Keratinocyte (primary cell): ENCODE measurements at regions not wholly inside any gene's neighbourhood (a gene's known extent, or its start where the extent isn't known, plus 50 kb on each side); places are given as distances from the start of the nearest gene placed in this dataset.

Experiments used
- DNase-seq: peaks from one replicate; pipeline ENCODE4 v3.0.0-alpha.2; 2011; ENCODE audit warnings: low read depth, missing footprints, low spot score
- FAIRE-seq: peaks from 2 replicates; lab custom pipeline; 2011; peaks lifted over from hg19 to GRCh38; lab: Jason Lieb, UNC
- H2AFZ ChIP-seq: 2 replicates; pipeline ENCODE4 v1.6.0; 2012; ENCODE audit warnings: low read length, control low read depth, inconsistent platforms; ENCODE audit not compliant: control insufficient read depth
- H3K27ac ChIP-seq: 2 replicates; pipeline ENCODE4 v1.5.1; 2011; ENCODE audit warnings: low read length; ENCODE audit not compliant: control insufficient read depth, insufficient read depth
- H3K27me3 ChIP-seq: 3 replicates; pipeline ENCODE4 v1.6.0; 2011; ENCODE audit warnings: low read length; ENCODE audit not compliant: control insufficient read depth, insufficient read depth; ENCODE audit errors: extremely low read depth
- H3K36me3 ChIP-seq, 2 experiments: 2 replicates in 1 of 2; 3 replicates in 1 of 2; pipeline ENCODE4 v1.5.1; 2011; ENCODE audit warnings: low read length in 2 of 2, mild to moderate bottlenecking in 1 of 2; ENCODE audit not compliant: control insufficient read depth in 2 of 2, insufficient read depth in 2 of 2; ENCODE audit errors: extremely low read depth in 1 of 2
- H3K4me1 ChIP-seq: 3 replicates; pipeline ENCODE4 v1.5.1; 2011; ENCODE audit warnings: low read length; ENCODE audit not compliant: control insufficient read depth, insufficient read depth; ENCODE audit errors: extremely low read depth
- H3K4me2 ChIP-seq: 3 replicates; pipeline ENCODE4 v1.6.0; 2011; ENCODE audit warnings: low read depth, low read length; ENCODE audit not compliant: control insufficient read depth, insufficient read depth; ENCODE audit errors: extremely low read depth
- H3K4me3 ChIP-seq, 3 experiments: fragments of 200-600 bp in 1 of 3; sonication (generic) in 1 of 3; 2 replicates in 2 of 3; 3 replicates in 1 of 3; pipeline ENCODE4 v1.5.1; 2011 to 2016; ENCODE audit warnings: low read length in 3 of 3, mild to moderate bottlenecking in 3 of 3, control low read depth in 2 of 3, inconsistent platforms in 1 of 3, low read depth in 1 of 3, mixed read lengths in 1 of 3, mixed run types in 1 of 3, moderate library complexity in 1 of 3; ENCODE audit not compliant: control insufficient read depth in 2 of 3, insufficient read depth in 2 of 3; ENCODE audit errors: extremely low read depth in 1 of 3
- H3K79me2 ChIP-seq: 2 replicates; pipeline ENCODE4 v1.6.0; 2012; ENCODE audit warnings: low read length; ENCODE audit not compliant: control insufficient read depth, insufficient read depth
- H3K9ac ChIP-seq: 3 replicates; pipeline ENCODE4 v1.6.0; 2011; ENCODE audit warnings: low read length; ENCODE audit not compliant: control insufficient read depth, insufficient read depth; ENCODE audit errors: extremely low read depth
- H3K9me1 ChIP-seq: 3 replicates; pipeline ENCODE4 v1.6.0; 2011; ENCODE audit warnings: low read length; ENCODE audit not compliant: control insufficient read depth, insufficient read depth; ENCODE audit errors: extremely low read depth
- H3K9me3 ChIP-seq: 2 replicates; pipeline ENCODE4 v1.5.1; 2012; ENCODE audit warnings: low read depth, low read length; ENCODE audit not compliant: control insufficient read depth
- H4K20me1 ChIP-seq: 3 replicates; pipeline ENCODE4 v1.6.0; 2011; ENCODE audit warnings: low read length; ENCODE audit not compliant: control insufficient read depth, insufficient read depth; ENCODE audit errors: extremely low read depth
- CTCF ChIP-seq, 3 experiments: IDR thresholded peaks in 1 of 3; conservative IDR thresholded peaks in 1 of 3; optimal IDR thresholded peaks in 1 of 3; 2 replicates in 2 of 3; 3 replicates in 1 of 3; pipeline versions ENCODE3 to v1.5.1; 2011; ENCODE audit warnings: low read length in 3 of 3, mild to moderate bottlenecking in 3 of 3, moderate library complexity in 2 of 3, control low read depth in 1 of 3, inconsistent platforms in 1 of 3; ENCODE audit not compliant: insufficient read depth in 2 of 3; ENCODE audit errors: extremely low read depth in 1 of 3
- EZH2 ChIP-seq: IDR thresholded peaks from one replicate; pipeline ENCODE4 v1.6.1; 2012; ENCODE audit warnings: inconsistent platforms, mild to moderate bottlenecking, low read length, moderate library complexity
- dilution Hi-C: fragments of 300-500 bp; cut with MboI; formaldehyde crosslinking; loops from one replicate; pipeline ENCODE4 v1.7.0; 2020; ENCODE audit warnings: low sequenced_read_pairs; ENCODE audit not compliant: extremely low pct_ligation_motif_present

GRCh38 chr7:46940178-46940577 is 641.7 kb downstream of the TNS3 start:
- Histone ChIP-seq H3K4me2 (no peak overlapping the region), H2AFZ (no peak overlapping the region), H3K4me3 (no peak overlapping the region), H3K9ac (no peak overlapping the region), H3K27ac (no peak overlapping the region), H3K79me2 (no peaks in the 10 kb centered on the region), H3K9me1 (no peaks in the 10 kb centered on the region), H3K27me3 (no peaks in the 10 kb centered on the region), H3K9me3 (no peaks in the 10 kb centered on the region), H4K20me1 (no peaks in the 10 kb centered on the region), H3K36me3 (no peaks in the 10 kb centered on the region), H3K4me1 (no peaks in the 10 kb centered on the region)
- no peak for FAIRE-seq
- TF ChIP-seq CTCF (optimal IDR thresholded peaks at IDR 0.05 in 1 of 3, IDR thresholded peaks at IDR 0.05 in 1 of 3, conservative IDR thresholded peaks at IDR 0.05 in 1 of 3; ENCODE audit: extremely low read depth in 1 of 3, insufficient read depth in 2 of 3, low read length in 3 of 3) (no peak), EZH2 (no peak)
- DNase-seq = no peak
- dilution Hi-C loops = no loop called here

- no peak overlapping the region for H3K27ac ChIP-seq
- no peaks in the 10 kb centered on the region for H4K20me1 ChIP-seq
- H2AFZ ChIP-seq = no peak overlapping the region
- no peaks in the 10 kb centered on the region for H3K79me2 ChIP-seq
- TF ChIP-seq EZH2 = no peak
- TF ChIP-seq CTCF (optimal IDR thresholded peaks at IDR 0.05 in 1 of 3, IDR thresholded peaks at IDR 0.05 in 1 of 3, conservative IDR thresholded peaks at IDR 0.05 in 1 of 3; ENCODE audit: extremely low read depth in 1 of 3, insufficient read depth in 2 of 3, low read length in 3 of 3) = no peak
- H3K9me1 ChIP-seq = no peaks in the 10 kb centered on the region
- FAIRE-seq (no peak), DNase-seq (no peak)
- H3K4me2 ChIP-seq = no peak overlapping the region
- dilution Hi-C loops = no loop called here
- H3K36me3 ChIP-seq = no peaks in the 10 kb centered on the region
- H3K9me3 ChIP-seq = no peaks in the 10 kb centered on the region
- no peak overlapping the region for H3K9ac ChIP-seq
- no peaks in the 10 kb centered on the region for H3K4me1 ChIP-seq
- no peak overlapping the region for H3K4me3 ChIP-seq
- H3K27me3 ChIP-seq = no peaks in the 10 kb centered on the region
Measured at GRCh38 chr7:46939558-46939957, 642.4 kb downstream of the TNS3 start.
